Heart left ventricle (tissue), 16 donors: ENCODE measurements at regions not wholly inside any gene's neighbourhood (a gene's known extent, or its start where the extent isn't known, plus 50 kb on each side); places are given as distances from the start of the nearest gene placed in this dataset.
"Not testable (repeated sequence)": the region's sequence is repeated elsewhere in the genome, so short reads cannot be mapped to it uniquely, and the experiment has no call there.

ENCODE experiments used
- ATAC-seq, 4 donors: fragments of 200-7000 bp; cut with Tn5 transposase; one replicate each; pipeline ENCODE4 v1.9.1; 2020 to 2022; ENCODE audit warnings: moderate library complexity in 4 of 4, mild to moderate bottlenecking in 3 of 4, moderate number of reproducible peaks in 1 of 4
- DNase-seq, 5 donors: peaks; one replicate each; pipeline ENCODE4 v3.0.0-alpha.2; 2020
- H3K27ac ChIP-seq, 12 donors: fragments of 200-600 bp; sonication (generic) in 4 of 12; one replicate each; pipeline versions ENCODE4 v1.5.0 to v1.8.0; 2016 to 2022; ENCODE audit warnings: mild to moderate bottlenecking in 2 of 12
- H3K27me3 ChIP-seq, 9 donors: fragments of 200-600 bp; sonication (generic) in 2 of 9; one replicate each; pipeline versions ENCODE4 v1.5.1 to v1.8.0; 2016 to 2022; ENCODE audit warnings: mild to moderate bottlenecking in 3 of 9
- H3K36me3 ChIP-seq, 9 donors: fragments of 200-600 bp; sonication (generic) in 2 of 9; one replicate each; pipeline versions ENCODE4 v1.5.0 to v1.8.0; 2018 to 2022; ENCODE audit warnings: mild to moderate bottlenecking in 2 of 9
- H3K4me1 ChIP-seq, 12 donors: fragments of 200-600 bp; sonication (generic) in 4 of 12; one replicate each; pipeline versions ENCODE4 v1.5.0 to v1.8.0; 2016 to 2022; ENCODE audit warnings: mild to moderate bottlenecking in 3 of 12
- H3K4me3 ChIP-seq, 12 donors: fragments of 200-600 bp; sonication (generic) in 4 of 12; one replicate each; pipeline versions ENCODE4 v1.5.0 to v1.8.0; 2017 to 2022; ENCODE audit warnings: mild to moderate bottlenecking in 9 of 12, moderate library complexity in 4 of 12
- H3K9me3 ChIP-seq, 12 donors: fragments of 200-600 bp; sonication (generic) in 4 of 12; one replicate each; pipeline versions ENCODE4 v1.5.0 to v1.8.0; 2016 to 2022; ENCODE audit warnings: mild to moderate bottlenecking in 1 of 12
- CTCF ChIP-seq, 12 donors: fragments of 200-600 bp; sonication (generic) in 4 of 12; IDR thresholded peaks; one replicate each; pipeline versions ENCODE4 v1.5.0 to v1.8.0; 2018 to 2022; ENCODE audit warnings: antibody characterized with exemption in 12 of 12, mild to moderate bottlenecking in 5 of 12
- POLR2A ChIP-seq, 2 donors: fragments of 450-650 bp; IDR thresholded peaks; one replicate each; pipeline ENCODE4 v1.6.1; 2017; ENCODE audit warnings: antibody characterized with exemption in 2 of 2, mild to moderate bottlenecking in 2 of 2, moderate library complexity in 2 of 2
- WGBS, 4 donors: extraction: QIAGEN DNeasy Blood & Tissue Kit in 2 of 4; methylation state at CpG; one replicate each; pipeline versions ENCODE4 v1.1.5 to v1.1.7; 2013 to 2018; 5-methylcytosine and 5-hydroxymethylcytosine counted together
- intact Hi-C, 10 donors: fragments of 100-400 bp; cut with DNase I; formaldehyde crosslinking; loops; one replicate each; pipeline versions ENCODE4 v1.11.1 to v1.14.2; 2022
- donor health status: ischemic (EF 13 %, LVEDD 7.1; RV severe dilation, severe dysfunction).
- donor health status: healthy with polysubstance abuse.
- donor health status: DM: no; HTN: yes; CAD: no.
- donor health status: DM: no; HTN: no; CAD: no.
- donor health status: ischemic (EF 25% LVEDD 6.9; RV normal size, moderate dysfunction).
- donor health status: ischemic (EF 25% LVEDD 5.7; RV mildly dilated, moderate dysfunction).
- donor health status: healthy.
- donor health status: DM: yes; HTN: yes; CAD: no.
- donor health status: ischemic (EF 35%, LVEDD 5.7; RV mildly dilated, moderate dysfunction).
- donor health status: nonischemic (EF 11% LVEDD 7.7; RV severe dilation, severe dysfunction).
- donor health status: DM: yes; HTN: yes; CAD: no.
- donor health status: PGD.
- donor health status: ischemic (EF 29% LVEDD 5.4; RV normal size, mild dysfunction).
- donor health status: nonischemic (EF 23%, LVEDD 6.1; RV moderate dilation, normal function).

- DNase-seq (no peak), ATAC-seq (no peak)
- H3K36me3 ChIP-seq, result no peaks in the 10 kb centered on the region
- H3K9me3 ChIP-seq, result no peaks in the 10 kb centered on the region
- no peaks in the 10 kb centered on the region for H3K4me1 ChIP-seq
- H3K27me3 ChIP-seq, result peaks cover 0 to 6% (median 0%) of the 10 kb centered on the region in 9 donors
- no peak overlapping the region for H3K27ac ChIP-seq
- TF ChIP-seq POLR2A (IDR thresholded peaks at IDR 0.05) (no peak), CTCF (IDR thresholded peaks at IDR 0.05) (no peak)
- intact Hi-C loops, result no loop called here
- H3K4me3 ChIP-seq, result no peak overlapping the region
- whole genome bisulfite sequencing, 4 donors, result 75 to 85% (median 78%) methylated on average over 5 of the region's 5 CpGs
These were observed 175.0 kb upstream of the TMEM45B start for GRCh38 chr11:129640671-129641070.

DNA sequence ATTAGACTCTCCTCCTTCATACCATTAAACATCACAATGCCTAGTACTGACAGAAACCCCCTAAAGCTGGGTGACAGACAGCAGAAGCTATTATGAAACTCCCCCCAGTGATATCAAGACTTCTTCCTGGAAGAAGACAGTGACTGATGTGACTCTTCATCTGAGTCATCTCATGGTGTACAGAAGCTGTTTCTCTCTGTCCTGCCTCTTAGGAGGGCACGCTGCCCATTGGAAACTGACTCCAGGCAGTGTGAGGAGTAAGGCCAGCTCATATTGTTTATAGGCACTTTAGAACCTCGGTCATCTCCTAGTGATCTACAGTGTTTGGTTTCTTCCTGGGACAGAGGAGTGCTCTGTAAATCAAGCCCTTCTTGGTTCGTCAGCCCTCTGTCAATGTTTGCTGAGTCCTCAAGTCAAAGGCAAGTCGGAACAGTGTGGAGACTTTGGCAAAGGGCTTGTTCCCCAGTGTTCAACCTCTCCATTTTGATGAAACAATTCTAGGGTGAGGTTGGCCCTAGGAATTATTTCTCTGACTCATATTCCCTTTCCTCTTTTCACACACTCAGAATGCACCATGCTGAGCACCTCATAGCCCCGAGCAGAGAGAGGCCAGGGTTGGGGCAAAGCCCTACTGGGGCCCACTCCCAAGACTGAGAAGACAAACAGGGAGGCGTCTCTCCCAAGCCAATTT, 172.5 kb upstream of the TMEM45B start:
- WGBS, 4 donors, result 70 to 86% (median 77%) methylated on average over 6 of the region's 6 CpGs
- Histone ChIP-seq H3K4me3 (no peak overlapping the region), H3K27me3 (peaks cover 0 to 3% (median 0%) of the 10 kb centered on the region in 9 donors), H3K9me3 (no peaks in the 10 kb centered on the region), H3K4me1 (no peaks in the 10 kb centered on the region), H3K36me3 (no peaks in the 10 kb centered on the region), H3K27ac (no peak overlapping the region)
- TF ChIP-seq POLR2A (IDR thresholded peaks at IDR 0.05), result no peak
- no peak for TF ChIP-seq CTCF (IDR thresholded peaks at IDR 0.05)
- DNase-seq, result no peak
- intact Hi-C loops, result no loop called here
- no peak for ATAC-seq

DNA sequence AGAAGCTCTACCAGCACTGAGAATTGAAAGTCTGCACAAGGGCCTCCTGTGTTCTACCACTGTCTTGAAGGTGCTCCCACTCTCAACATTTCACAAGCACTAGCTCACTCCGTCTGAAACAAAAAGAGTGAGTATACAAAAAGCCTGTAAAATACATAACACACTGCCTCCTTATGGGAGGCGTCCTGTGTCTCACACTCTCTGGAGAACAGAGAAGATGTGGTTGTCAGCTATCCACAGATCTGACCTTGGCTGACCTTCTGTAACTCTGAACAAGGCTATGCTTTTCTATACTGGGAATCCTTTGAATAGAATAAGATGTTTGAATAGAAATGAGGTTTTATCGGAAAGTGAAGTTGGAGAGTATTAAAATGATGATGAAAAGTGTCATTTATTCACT, 171.3 kb upstream of the TMEM45B start:
- no peak for ATAC-seq
- Histone ChIP-seq H3K9me3 (no peaks in the 10 kb centered on the region), H3K4me3 (no peak overlapping the region), H3K4me1 (no peaks in the 10 kb centered on the region), H3K36me3 (no peaks in the 10 kb centered on the region), H3K27me3 (peaks cover 0 to 3% (median 0%) of the 10 kb centered on the region in 9 donors), H3K27ac (no peak overlapping the region)
- intact Hi-C loops, result no loop called here
- TF ChIP-seq CTCF (IDR thresholded peaks at IDR 0.05), result no peak
- no peak for TF ChIP-seq POLR2A (IDR thresholded peaks at IDR 0.05)
- no peak for DNase-seq
- 70 to 76% (median 73%) methylated on average over 3 of the region's 3 CpGs for WGBS, 4 donors

GRCh38 chr11:129645943-129646342, 169.7 kb upstream of the TMEM45B start:
- peaks cover 0 to 3% (median 0%) of the 10 kb centered on the region in 9 donors for H3K27me3 ChIP-seq
- no peaks in the 10 kb centered on the region for H3K36me3 ChIP-seq
- TF ChIP-seq POLR2A (IDR thresholded peaks at IDR 0.05) (no peak), CTCF (IDR thresholded peaks at IDR 0.05) (no peak)
- H3K4me3 ChIP-seq, result no peak overlapping the region
- ATAC-seq, result no peak
- intact Hi-C loops, result no loop called here
- WGBS, 4 donors, result 41 to 58% (median 49%) methylated on average over 1 of the region's 1 CpG
- no peaks in the 10 kb centered on the region for H3K4me1 ChIP-seq
- no peak overlapping the region for H3K27ac ChIP-seq
- DNase-seq, result no peak
- no peaks in the 10 kb centered on the region for H3K9me3 ChIP-seq

DNA sequence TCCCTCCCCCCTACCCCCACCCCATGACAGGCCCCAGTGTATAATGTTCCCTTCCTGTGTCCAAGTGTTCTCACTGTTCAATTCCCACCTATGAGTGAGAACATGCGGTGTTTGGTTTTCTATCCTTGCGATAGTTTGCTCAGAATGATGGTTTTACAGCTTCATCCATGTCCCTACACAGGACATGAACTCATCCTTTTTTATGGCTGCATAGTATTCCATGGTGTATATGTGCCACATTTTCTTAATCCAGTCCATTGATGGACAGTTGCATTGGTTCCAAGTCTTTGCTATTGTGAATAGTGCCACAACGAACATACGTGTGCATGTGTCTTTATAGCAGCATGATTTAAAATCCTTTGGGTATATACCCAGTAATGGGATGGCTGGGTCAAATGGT, 165.6 kb upstream of the TMEM45B start:
- DNase-seq, H3K4me3 ChIP-seq, intact Hi-C loops, H3K36me3 ChIP-seq, ATAC-seq, H3K27me3 ChIP-seq, H3K27ac ChIP-seq, H3K4me1 ChIP-seq: not testable (repeated sequence)
- H3K9me3 ChIP-seq, result peaks cover 0 to 18% (median 7%) of the 10 kb centered on the region in 12 donors
- 93 to 98% (median 95%) methylated on average over 4 of the region's 4 CpGs for WGBS, 4 donors
